Astrocyte (in vitro differentiated cells and primary cell): ENCODE measurements at regions not wholly inside any gene's neighbourhood (a gene's known extent, or its start where the extent isn't known, plus 50 kb on each side); places are given as distances from the start of the nearest gene placed in this dataset.
"Not testable (repeated sequence)": the region's sequence is repeated elsewhere in the genome, so short reads cannot be mapped to it uniquely, and the experiment has no call there.

Source experiments
- DNase-seq: peaks from one replicate; pipeline ENCODE4 v3.0.0-alpha.2; 2010; ENCODE audit warnings: low read depth
- FAIRE-seq: peaks from 2 replicates; lab custom pipeline; 2011; peaks lifted over from hg19 to GRCh38; lab: Jason Lieb, UNC
- H2AFZ ChIP-seq: 2 replicates; pipeline ENCODE4 v1.6.0; 2012; ENCODE audit warnings: low read depth, low read length, inconsistent platforms
- H3K27ac ChIP-seq: 2 replicates; pipeline ENCODE4 v1.5.1; 2011; ENCODE audit warnings: low read depth, low read length, inconsistent platforms
- H3K27me3 ChIP-seq: 2 replicates; pipeline ENCODE4 v1.6.0; 2011; ENCODE audit warnings: low read length, inconsistent platforms; ENCODE audit not compliant: insufficient read depth
- H3K36me3 ChIP-seq: 2 replicates; pipeline ENCODE4 v1.5.1; 2011; ENCODE audit warnings: low read length, inconsistent platforms; ENCODE audit not compliant: insufficient read depth
- H3K4me1 ChIP-seq: 2 replicates; pipeline ENCODE4 v1.5.1; 2011; ENCODE audit warnings: low read length, inconsistent platforms; ENCODE audit not compliant: insufficient read depth
- H3K4me2 ChIP-seq: 2 replicates; pipeline ENCODE4 v1.6.0; 2012; ENCODE audit warnings: low read length, inconsistent platforms
- H3K4me3 ChIP-seq: 2 replicates; pipeline ENCODE4 v1.5.1; 2011; ENCODE audit warnings: low read depth, mild to moderate bottlenecking, low read length, inconsistent platforms; ENCODE audit not compliant: insufficient read depth
- H3K79me2 ChIP-seq: 2 replicates; pipeline ENCODE4 v1.6.0; 2012; ENCODE audit warnings: mild to moderate bottlenecking, low read length, inconsistent platforms; ENCODE audit not compliant: insufficient read depth
- H3K9ac ChIP-seq: 2 replicates; pipeline ENCODE4 v1.6.0; 2012; ENCODE audit warnings: mild to moderate bottlenecking, low read length, inconsistent platforms
- H3K9me3 ChIP-seq: 2 replicates; pipeline ENCODE4 v1.5.1; 2012; ENCODE audit warnings: low read depth, mild to moderate bottlenecking, low read length, inconsistent platforms; ENCODE audit not compliant: insufficient read depth
- H4K20me1 ChIP-seq: 2 replicates; pipeline ENCODE4 v1.6.0; 2012; ENCODE audit warnings: low read length, inconsistent platforms; ENCODE audit not compliant: insufficient read depth
- H3K27ac Mint-ChIP-seq: one replicate; pipeline ENCODE4 v1.8.0; 2021; ENCODE audit warnings: mild to moderate bottlenecking, mixed read lengths; ENCODE audit not compliant: unreplicated experiment
- H3K27me3 Mint-ChIP-seq: one replicate; pipeline ENCODE4 v1.8.0; 2021; ENCODE audit warnings: low read depth, mixed read lengths; ENCODE audit not compliant: unreplicated experiment
- H3K36me3 Mint-ChIP-seq: one replicate; pipeline ENCODE4 v1.8.0; 2021; ENCODE audit warnings: low read depth, mixed read lengths; ENCODE audit not compliant: unreplicated experiment
- H3K4me1 Mint-ChIP-seq: one replicate; pipeline ENCODE4 v1.8.0; 2021; ENCODE audit warnings: low read depth, mixed read lengths; ENCODE audit not compliant: unreplicated experiment
- H3K4me3 Mint-ChIP-seq: one replicate; pipeline ENCODE4 v1.8.0; 2021; ENCODE audit warnings: mild to moderate bottlenecking, moderate library complexity, mixed read lengths; ENCODE audit not compliant: unreplicated experiment
- H3K9me3 Mint-ChIP-seq: one replicate; pipeline ENCODE4 v1.8.0; 2021; ENCODE audit warnings: mild to moderate bottlenecking, mixed read lengths; ENCODE audit not compliant: unreplicated experiment
- EZH2 ChIP-seq: IDR thresholded peaks from 2 replicates; pipeline ENCODE4 v1.6.1; 2012; ENCODE audit warnings: mild to moderate bottlenecking, low read length, inconsistent platforms; ENCODE audit not compliant: insufficient read depth
- TF ChIP-seq, protein P1 (sequence below): IDR thresholded peaks from 2 replicates; pipeline ENCODE4 v1.5.1; 2011; ENCODE audit warnings: low read depth, mild to moderate bottlenecking, inconsistent platforms, low read length, moderate library complexity; ENCODE audit not compliant: insufficient read depth

DNA sequence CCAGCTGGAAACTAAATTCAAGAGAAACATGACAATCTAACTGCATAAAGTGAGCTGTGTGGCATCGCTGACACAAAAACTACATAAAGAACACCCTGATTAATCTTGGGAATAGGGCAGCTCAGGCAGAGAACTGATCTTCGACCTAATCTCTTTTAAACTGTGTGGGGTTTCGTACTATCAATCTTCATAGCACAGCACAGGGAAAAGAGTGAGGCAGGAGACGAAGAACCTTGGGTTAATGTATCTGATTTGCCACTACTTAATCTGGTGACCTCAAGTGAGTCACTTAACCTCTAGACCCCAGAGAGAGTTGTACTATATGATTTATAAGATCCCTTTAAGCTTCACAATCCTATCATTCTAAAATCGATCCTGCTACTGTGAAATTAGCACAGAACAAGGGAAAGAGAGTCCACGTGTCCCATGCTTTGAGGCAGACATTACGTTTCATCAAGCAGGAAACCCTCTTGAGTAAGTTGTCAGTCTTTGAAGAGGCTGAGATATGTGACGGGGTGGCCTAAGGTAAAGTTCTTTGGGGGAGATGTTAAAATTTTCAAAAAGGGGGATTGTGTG lies 519.7 kb downstream of the SOCS6 start:
- Mint-ChIP-seq H3K36me3 (no peaks in the 10 kb centered on the region), H3K4me1 (no peaks in the 10 kb centered on the region)
- H3K27ac ChIP-seq, result no peak overlapping the region

GRCh38 chr18:70781860-70782453 lies 493.1 kb downstream of the SOCS6 start:
- Histone ChIP-seq H3K9ac (no peak overlapping the region), H4K20me1 (no peaks in the 10 kb centered on the region), H3K9me3 (no peaks in the 10 kb centered on the region), H3K36me3 (no peaks in the 10 kb centered on the region), H3K4me1 (no peaks in the 10 kb centered on the region), H3K27me3 (no peaks in the 10 kb centered on the region), H3K79me2 (no peaks in the 10 kb centered on the region), H2AFZ (no peak overlapping the region), H3K4me2 (no peak overlapping the region), H3K4me3 (no peak overlapping the region), H3K27ac (no peak overlapping the region)
- H3K9me3 Mint-ChIP-seq, result peaks cover 9% of the 10 kb centered on the region
- no peaks in the 10 kb centered on the region for H3K36me3 Mint-ChIP-seq
- DNase-seq, result no peak
- peak; percentile 50 for FAIRE-seq
- no peak overlapping the region for H3K4me3 Mint-ChIP-seq
- no peak for TF ChIP-seq EZH2
- TF ChIP-seq, protein P1, sequence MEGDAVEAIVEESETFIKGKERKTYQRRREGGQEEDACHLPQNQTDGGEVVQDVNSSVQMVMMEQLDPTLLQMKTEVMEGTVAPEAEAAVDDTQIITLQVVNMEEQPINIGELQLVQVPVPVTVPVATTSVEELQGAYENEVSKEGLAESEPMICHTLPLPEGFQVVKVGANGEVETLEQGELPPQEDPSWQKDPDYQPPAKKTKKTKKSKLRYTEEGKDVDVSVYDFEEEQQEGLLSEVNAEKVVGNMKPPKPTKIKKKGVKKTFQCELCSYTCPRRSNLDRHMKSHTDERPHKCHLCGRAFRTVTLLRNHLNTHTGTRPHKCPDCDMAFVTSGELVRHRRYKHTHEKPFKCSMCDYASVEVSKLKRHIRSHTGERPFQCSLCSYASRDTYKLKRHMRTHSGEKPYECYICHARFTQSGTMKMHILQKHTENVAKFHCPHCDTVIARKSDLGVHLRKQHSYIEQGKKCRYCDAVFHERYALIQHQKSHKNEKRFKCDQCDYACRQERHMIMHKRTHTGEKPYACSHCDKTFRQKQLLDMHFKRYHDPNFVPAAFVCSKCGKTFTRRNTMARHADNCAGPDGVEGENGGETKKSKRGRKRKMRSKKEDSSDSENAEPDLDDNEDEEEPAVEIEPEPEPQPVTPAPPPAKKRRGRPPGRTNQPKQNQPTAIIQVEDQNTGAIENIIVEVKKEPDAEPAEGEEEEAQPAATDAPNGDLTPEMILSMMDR, result peak; percentile 66
- no peaks in the 10 kb centered on the region for H3K27me3 Mint-ChIP-seq
- no peak overlapping the region for H3K27ac Mint-ChIP-seq
- no peaks in the 10 kb centered on the region for H3K4me1 Mint-ChIP-seq

More for the DNA sequence above, 519.7 kb downstream of the SOCS6 start:
- H3K27ac Mint-ChIP-seq, result no peak overlapping the region
- Histone ChIP-seq H3K27me3 (no peaks in the 10 kb centered on the region), H4K20me1 (no peaks in the 10 kb centered on the region), H3K36me3 (no peaks in the 10 kb centered on the region), H3K4me1 (no peaks in the 10 kb centered on the region), H2AFZ (no peak overlapping the region), H3K79me2 (no peaks in the 10 kb centered on the region), H3K4me3 (no peak overlapping the region), H3K4me2 (no peak overlapping the region), H3K9me3 (no peaks in the 10 kb centered on the region), H3K9ac (no peak overlapping the region)
- FAIRE-seq, result no peak
- no peaks in the 10 kb centered on the region for H3K27me3 Mint-ChIP-seq
- peaks cover 5% of the 10 kb centered on the region for H3K9me3 Mint-ChIP-seq
- TF ChIP-seq EZH2, result no peak
- TF ChIP-seq, protein P1, result no peak
- no peak for DNase-seq
- no peak overlapping the region for H3K4me3 Mint-ChIP-seq

DNA sequence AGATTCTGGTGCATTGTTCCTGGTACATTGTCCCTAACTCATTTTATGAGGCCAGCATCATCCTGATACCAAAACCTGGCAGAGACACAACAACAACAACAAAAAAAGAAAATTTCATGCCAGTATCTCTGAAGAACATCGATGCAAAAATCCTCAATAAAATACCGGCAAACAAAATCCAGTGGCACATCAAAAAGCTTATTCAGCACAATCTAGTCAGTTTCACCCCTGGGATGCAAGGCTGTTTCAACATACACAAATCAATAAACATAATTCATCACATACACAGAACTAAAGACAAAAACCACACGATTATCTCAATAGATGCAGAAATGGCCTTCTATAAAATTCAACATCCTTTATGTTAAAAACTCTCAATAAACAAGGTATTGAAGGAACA lies 477.4 kb downstream of the SOCS6 start:
- not testable (repeated sequence) for H3K36me3 Mint-ChIP-seq, H4K20me1 ChIP-seq, H3K4me1 ChIP-seq, H3K79me2 ChIP-seq, H3K36me3 ChIP-seq, H3K27me3 ChIP-seq, H2AFZ ChIP-seq, H3K27ac Mint-ChIP-seq, H3K4me3 Mint-ChIP-seq, H3K9me3 Mint-ChIP-seq, H3K4me2 ChIP-seq, H3K27me3 Mint-ChIP-seq, H3K9me3 ChIP-seq, H3K9ac ChIP-seq, H3K4me1 Mint-ChIP-seq, H3K27ac ChIP-seq, H3K4me3 ChIP-seq, FAIRE-seq, DNase-seq
